Skin of body (tissue), 1 donor: ENCODE measurements at regions not wholly inside any gene's neighbourhood (a gene's known extent, or its start where the extent isn't known, plus 50 kb on each side); places are given as distances from the start of the nearest gene placed in this dataset.

Experiments used
- DNase-seq: peaks from one replicate; lab custom pipeline; 2025; lab: John Stamatoyannopoulos, UW

GRCh38 chr12:126648074-126648473 lies 1582.8 kb downstream of the AACS start:
- DNase-seq, result no peak

DNA sequence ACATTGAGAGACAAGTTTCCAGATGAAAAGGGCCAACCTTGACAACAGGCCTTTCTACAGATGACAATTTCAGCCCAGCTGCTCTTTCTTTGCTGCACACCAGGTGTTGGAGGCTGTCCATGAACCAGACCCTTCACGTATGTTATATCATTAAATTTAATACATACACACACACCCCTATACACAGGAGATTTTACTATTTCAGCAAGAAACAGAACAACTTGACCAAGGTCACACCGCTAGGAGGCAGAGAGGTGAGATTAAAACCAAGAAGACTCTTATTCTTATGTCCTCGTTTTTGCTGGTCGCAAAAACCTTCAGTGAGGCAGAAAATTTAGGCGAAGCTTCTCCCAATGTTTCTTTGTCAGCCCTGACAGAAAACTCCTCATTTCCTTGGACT lies 1585.9 kb downstream of the AACS start:
- no peak for DNase-seq

- no peak for DNase-seq
Observed at GRCh38 chr12:126663304-126664094, 1598.3 kb downstream of the AACS start.

DNA sequence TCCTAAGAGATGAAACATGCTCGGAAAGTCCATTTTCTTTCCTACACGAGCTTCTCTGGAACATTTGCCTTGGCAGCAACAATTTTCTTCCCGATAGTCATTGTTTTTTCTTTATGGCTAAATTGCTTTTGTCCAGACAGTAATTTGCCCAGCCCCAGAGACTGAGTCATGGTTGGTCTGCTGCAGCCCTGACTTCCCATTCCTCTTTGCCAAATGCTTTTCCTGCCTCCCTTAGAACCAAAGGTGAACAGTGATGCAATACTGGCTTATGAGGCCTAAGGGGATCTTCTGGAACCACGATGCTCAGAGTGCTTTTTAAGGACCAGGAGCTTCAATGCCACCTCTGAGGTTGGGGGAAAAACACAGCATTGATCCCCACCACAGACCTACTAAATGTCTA lies 1599.6 kb upstream of the TMEM132C start:
- DNase-seq, result no peak

DNA sequence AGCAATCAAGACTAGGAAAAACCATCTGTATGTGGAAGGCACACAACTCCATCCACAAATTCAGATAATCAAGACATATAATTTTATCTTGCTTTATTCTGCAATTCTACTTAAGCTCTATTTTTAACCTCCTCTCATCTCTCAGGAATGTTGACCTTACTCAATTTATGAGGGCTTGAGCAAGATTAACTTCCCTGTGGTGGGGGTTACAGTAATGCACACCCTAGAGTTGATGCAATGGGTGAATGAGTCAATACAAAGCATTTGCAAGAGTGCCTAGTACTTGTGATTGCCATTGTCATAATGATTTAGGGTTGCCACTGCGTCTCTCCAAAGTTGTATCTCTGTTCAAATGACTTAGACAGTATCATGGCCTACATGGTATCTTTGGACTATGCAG lies 1598.4 kb upstream of the TMEM132C start:
- no peak for DNase-seq

DNA sequence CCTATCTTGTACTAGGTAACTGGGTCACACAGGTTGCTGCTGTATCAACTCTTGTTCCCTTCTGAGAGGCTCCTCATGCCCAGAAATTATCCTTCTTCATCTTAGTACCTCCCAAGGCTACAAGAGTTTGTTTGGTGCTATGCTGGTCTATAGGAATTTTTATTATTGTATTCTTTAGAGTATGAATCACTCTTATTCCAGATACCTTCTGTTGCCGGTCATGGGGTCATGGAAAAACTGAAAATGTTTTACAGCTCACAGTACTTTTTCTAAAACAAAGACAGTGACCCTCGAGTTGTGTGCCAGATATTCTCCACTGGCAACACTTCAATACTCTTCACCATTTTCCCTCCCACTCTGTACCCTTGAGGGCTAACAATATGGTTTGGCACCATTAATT lies 1598.0 kb upstream of the TMEM132C start:
- DNase-seq, result no peak

DNA sequence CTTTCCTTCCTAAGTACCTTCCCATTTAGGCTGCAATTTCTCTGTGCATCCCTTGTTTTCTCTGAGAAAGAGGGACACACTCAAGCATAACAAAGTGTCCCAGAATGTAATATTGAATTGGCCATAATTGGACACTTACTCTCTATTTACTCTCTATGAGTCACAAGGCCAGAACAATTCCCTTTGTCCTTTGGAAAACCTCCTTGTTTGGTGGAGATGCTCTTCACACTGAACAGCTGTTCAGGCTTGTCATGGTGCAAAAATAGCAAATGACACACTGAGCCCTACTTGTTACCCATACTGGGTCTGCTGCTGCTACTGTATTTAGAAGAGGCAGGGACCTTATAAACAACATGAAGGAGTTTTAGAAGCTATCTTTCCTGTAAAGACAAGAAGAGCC lies 1590.5 kb upstream of the TMEM132C start:
- no peak for DNase-seq

DNA sequence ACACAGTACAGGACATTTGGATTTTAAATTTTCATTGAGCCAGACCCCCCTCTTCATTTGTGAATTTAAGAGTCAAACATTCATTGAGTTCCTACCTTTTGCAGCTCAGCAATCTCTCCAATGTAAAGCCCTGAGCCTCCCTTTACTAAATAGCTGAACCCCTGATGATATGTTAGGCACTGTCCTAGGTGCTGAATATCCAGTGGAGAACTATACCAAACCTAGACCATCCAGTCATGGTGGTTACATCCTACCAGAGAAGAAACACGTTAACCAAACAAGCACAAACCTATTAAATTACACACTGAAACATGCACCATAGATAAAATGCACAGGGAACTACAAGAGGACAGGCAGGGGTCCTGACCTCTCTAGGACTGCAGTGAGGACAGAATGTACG lies 1585.3 kb upstream of the TMEM132C start:
- DNase-seq, result no peak

GRCh38 chr12:126684703-126685102 lies 1582.3 kb upstream of the TMEM132C start:
- DNase-seq, result no peak

GRCh38 chr12:126685636-126686035 lies 1581.3 kb upstream of the TMEM132C start:
- DNase-seq, result no peak

DNA sequence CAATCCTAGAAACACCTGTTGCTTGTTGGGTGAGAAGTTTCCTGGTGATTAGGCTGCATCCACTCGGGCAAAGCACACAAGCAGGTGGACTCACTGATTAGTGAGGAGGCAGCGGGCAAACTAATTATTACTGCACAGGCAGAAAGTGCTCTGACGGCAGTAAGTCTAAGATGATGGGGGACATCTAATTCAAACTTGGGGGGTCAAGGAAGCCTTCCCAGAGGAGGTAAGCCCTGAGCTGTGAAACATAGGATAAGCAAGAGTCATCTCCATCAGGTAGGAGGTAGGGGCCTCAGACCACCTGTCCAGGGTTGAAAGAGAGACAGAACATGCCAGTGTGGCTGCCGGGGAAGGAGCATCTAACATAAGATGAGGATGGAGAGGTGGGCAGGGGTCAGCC lies 1578.4 kb upstream of the TMEM132C start:
- no peak for DNase-seq

DNA sequence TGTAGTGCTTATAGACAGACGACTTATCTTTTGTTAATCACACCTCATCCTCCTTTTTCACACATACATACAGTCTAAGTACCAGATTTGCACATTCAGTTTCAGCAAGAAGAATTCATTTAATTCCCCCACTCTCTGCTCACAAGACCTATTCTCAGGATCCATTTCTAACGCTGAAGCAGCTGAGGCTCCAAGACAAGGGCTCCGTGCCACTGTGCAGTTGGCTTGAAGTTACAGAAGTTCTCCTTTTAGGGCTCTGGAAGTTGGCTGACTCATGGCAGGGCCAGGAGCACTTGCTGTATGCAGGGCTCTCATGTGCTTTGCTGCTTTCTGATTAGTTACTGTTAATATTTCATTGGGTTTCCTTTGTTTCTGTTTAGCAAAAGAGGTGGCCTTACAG lies 1566.9 kb upstream of the TMEM132C start:
- DNase-seq, result no peak

GRCh38 chr12:126704609-126705008 lies 1562.4 kb upstream of the TMEM132C start:
- no peak for DNase-seq

- DNase-seq, result no peak
Observed at GRCh38 chr12:126706300-126706699, 1560.7 kb upstream of the TMEM132C start.

DNA sequence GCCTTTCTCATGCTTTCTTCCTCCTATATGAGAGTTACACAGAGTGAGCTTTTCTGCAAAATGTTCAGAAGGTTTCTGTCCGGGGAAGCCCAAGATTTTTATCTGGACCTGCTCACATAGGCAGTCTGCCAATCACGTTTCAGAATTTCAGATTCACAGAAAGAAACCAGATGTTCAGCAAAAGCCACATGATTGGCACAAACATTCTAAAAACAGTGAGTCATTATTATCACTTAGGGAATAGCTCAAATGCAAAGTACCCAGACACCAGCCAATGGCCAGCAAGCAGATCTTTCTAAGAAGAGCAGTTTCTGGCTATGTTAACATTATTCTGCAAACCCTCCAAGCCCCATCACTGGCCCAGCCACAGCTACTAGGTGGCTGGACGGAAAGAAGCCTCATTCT lies 1558.5 kb upstream of the TMEM132C start:
- DNase-seq, result no peak

- no peak for DNase-seq
Observed at GRCh38 chr12:126718365-126718764, 1548.6 kb upstream of the TMEM132C start.

DNA sequence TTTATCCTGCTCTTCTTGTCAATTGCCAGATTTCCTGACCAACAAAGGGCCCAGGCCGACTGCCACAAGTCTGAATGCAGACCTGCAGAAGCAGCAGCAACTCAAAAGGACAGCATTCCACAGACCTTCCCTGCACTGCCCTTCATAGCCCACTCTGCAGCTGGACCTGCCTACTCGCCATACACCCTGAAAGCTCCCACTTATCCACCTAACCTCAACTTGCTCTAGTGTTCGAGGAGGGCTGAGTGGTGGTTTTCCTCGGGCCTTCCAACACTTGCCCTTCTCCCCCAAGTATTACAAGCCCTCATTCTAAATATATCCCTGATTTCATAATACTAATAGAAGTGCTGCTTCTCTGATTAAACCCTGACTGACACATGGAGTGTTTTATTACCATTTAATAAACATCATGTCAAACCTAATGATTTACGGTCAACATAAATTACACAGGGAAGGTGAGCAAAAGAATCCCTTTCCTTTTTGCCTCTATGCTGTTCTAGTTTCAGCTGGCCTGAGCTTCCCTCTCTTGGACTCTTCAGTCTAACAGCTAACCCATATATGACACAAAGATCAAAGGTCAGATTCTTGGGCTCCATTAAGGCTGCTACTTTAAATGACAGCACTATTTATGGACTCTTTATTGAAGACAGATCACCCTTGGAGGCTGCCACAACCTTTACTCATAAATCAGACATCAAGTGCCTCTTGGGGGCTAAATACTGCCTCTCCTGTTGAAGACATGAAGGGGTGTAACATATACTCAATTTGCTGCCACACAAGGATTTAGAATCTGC lies 1546.9 kb upstream of the TMEM132C start:
- no peak for DNase-seq

GRCh38 chr12:126726481-126727217 lies 1540.3 kb upstream of the TMEM132C start:
- no peak for DNase-seq

GRCh38 chr12:126727218-126728075 lies 1539.5 kb upstream of the TMEM132C start:
- no peak for DNase-seq

GRCh38 chr12:126734296-126734695 lies 1532.7 kb upstream of the TMEM132C start:
- no peak for DNase-seq

- no peak for DNase-seq
Observed at GRCh38 chr12:126734710-126735109, 1532.3 kb upstream of the TMEM132C start.
